ENCODE measurements at regions not wholly inside any gene's neighbourhood (a gene's known extent, or its start where the extent isn't known, plus 50 kb on each side); places are given as distances from the start of the nearest gene placed in this dataset.

DNA sequence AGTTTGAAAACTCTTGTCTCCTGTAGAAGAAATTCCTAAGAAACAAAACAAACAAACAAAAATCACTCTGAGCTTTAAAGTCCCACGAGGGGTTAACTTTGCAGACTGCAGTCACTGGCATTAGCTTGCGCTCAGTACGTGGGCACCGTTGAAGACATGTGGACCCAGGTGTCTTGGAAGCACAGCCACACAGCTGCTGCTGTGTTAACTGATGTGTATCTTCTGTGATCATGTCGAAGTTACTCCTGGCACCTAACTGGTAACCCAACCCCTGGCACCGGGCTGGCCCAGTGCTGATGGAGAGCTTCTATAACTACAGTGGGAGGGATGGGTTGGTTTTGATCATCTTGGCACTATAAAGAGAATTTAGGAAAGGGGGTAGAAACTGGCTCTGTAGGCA, 51.6 kb upstream of the FHL2 start:
- no peak for ATAC-seq (ENCODE audit: low read depth)
- H3K4me1 ChIP-seq (ENCODE audit: control insufficient read depth in 2 of 2, insufficient read depth in 2 of 2, low read length in 2 of 2), result no peaks in the 10 kb centered on the region
- H2AFZ ChIP-seq (ENCODE audit: insufficient read depth, low read depth, low read length, poor library complexity, severe bottlenecking), result no peak overlapping the region
- H3K4me3 ChIP-seq (ENCODE audit: control extremely low read depth in 1 of 5, extremely low read depth in 1 of 5, insufficient read depth in 1 of 5, low read depth in 2 of 5, low read length in 4 of 5), result no peak overlapping the region
- no peak overlapping the region for H3K27ac Mint-ChIP-seq
- H3K9ac ChIP-seq (ENCODE audit: low read length), result no peak overlapping the region
- no peaks in the 10 kb centered on the region for H3K4me1 Mint-ChIP-seq
- H3K9me3 ChIP-seq (ENCODE audit: control extremely low read depth in 1 of 3, control insufficient read depth in 2 of 3, insufficient read depth in 1 of 3, low read length in 2 of 3), result no peaks in the 10 kb centered on the region
- CTCF ChIA-PET, result interaction anchor here (1.0 kb wide), 1 partner anchor 21 kb away, joined by 3 read pairs; no protein-coding TSS in a partner anchor
- TF ChIP-seq CTCF (IDR thresholded peaks at IDR 0.05) (no peak), EZH2 (IDR thresholded peaks at IDR 0.05; ENCODE audit: borderline replicate concordance, insufficient read depth, low read depth, low read length, poor library complexity, severe bottlenecking) (no peak)
- no peaks in the 10 kb centered on the region for H3K36me3 ChIP-seq (replicated peaks in 1 of 2; ENCODE audit: control extremely low read depth in 1 of 2, control insufficient read depth in 1 of 2, extremely low read depth in 1 of 2, insufficient read depth in 2 of 2, low read length in 1 of 2)
- no peaks in the 10 kb centered on the region for H3K79me2 ChIP-seq (ENCODE audit: control insufficient read depth, insufficient read depth, low read length)
- no peak overlapping the region for H3K4me2 ChIP-seq (replicated peaks; ENCODE audit: low read depth, low read length, poor library complexity, severe bottlenecking)
- H3K9me3 Mint-ChIP-seq (ENCODE audit: insufficient read depth), result no peaks in the 10 kb centered on the region
- H3K4me3 Mint-ChIP-seq, result no peak overlapping the region
- DNase-seq, result no peak
- intact Hi-C loops (cut with micrococcal nuclease), result no loop called here
- H4K20me1 ChIP-seq (ENCODE audit: control insufficient read depth, insufficient read depth, low read length, poor library complexity, severe bottlenecking), result no peaks in the 10 kb centered on the region
- peaks cover 0 to 14% (median 0%) of the 10 kb centered on the region in 4 experiments for H3K27me3 ChIP-seq (replicated peaks in 1 of 4; ENCODE audit: control extremely low read depth in 1 of 4, control insufficient read depth in 3 of 4, insufficient read depth in 4 of 4, low read length in 3 of 4)
- POLR2A ChIA-PET, result no interaction called here
- WGBS (ENCODE audit: insufficient coverage), result 68% methylated on average over 6 of the region's 6 CpGs
- H3K27ac ChIP-seq (ENCODE audit: low read length in 2 of 2), result no peak overlapping the region
- peaks cover 29% of the 10 kb centered on the region for H3K27me3 Mint-ChIP-seq

DNA sequence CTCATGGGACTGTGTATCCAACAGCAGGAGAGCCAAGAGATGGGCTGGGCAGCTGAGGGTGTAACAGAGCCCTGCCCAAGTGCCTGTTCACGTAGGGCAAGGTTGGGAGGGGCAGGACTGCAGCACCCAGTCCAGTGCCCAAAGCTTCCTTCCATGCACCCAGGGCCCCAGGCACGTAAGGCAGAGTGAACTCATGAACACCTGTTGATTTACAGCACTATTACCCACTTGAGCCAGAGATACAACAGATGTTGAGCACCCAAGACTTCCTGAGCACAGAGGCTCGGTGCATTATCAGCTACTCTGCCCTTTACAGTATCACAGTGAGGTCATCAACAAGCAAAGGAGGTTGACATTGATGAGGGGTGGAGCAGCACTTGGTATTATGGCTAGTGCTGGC, 50.2 kb upstream of the FHL2 start:
- Histone ChIP-seq H3K27me3 (replicated peaks in 1 of 4; ENCODE audit: control extremely low read depth in 1 of 4, control insufficient read depth in 3 of 4, insufficient read depth in 4 of 4, low read length in 3 of 4) (peaks cover 0 to 14% (median 0%) of the 10 kb centered on the region in 4 experiments), H3K27ac (ENCODE audit: low read length in 2 of 2) (no peak overlapping the region), H3K79me2 (ENCODE audit: control insufficient read depth, insufficient read depth, low read length) (no peaks in the 10 kb centered on the region), H3K4me1 (ENCODE audit: control insufficient read depth in 2 of 2, insufficient read depth in 2 of 2, low read length in 2 of 2) (no peaks in the 10 kb centered on the region), H3K9me3 (ENCODE audit: control extremely low read depth in 1 of 3, control insufficient read depth in 2 of 3, insufficient read depth in 1 of 3, low read length in 2 of 3) (no peaks in the 10 kb centered on the region), H3K36me3 (replicated peaks in 1 of 2; ENCODE audit: control extremely low read depth in 1 of 2, control insufficient read depth in 1 of 2, extremely low read depth in 1 of 2, insufficient read depth in 2 of 2, low read length in 1 of 2) (no peaks in the 10 kb centered on the region), H3K9ac (ENCODE audit: low read length) (no peak overlapping the region), H3K4me2 (replicated peaks; ENCODE audit: low read depth, low read length, poor library complexity, severe bottlenecking) (no peak overlapping the region), H2AFZ (ENCODE audit: insufficient read depth, low read depth, low read length, poor library complexity, severe bottlenecking) (no peak overlapping the region), H4K20me1 (ENCODE audit: control insufficient read depth, insufficient read depth, low read length, poor library complexity, severe bottlenecking) (no peaks in the 10 kb centered on the region), H3K4me3 (ENCODE audit: control extremely low read depth in 1 of 5, extremely low read depth in 1 of 5, insufficient read depth in 1 of 5, low read depth in 2 of 5, low read length in 4 of 5) (no peak overlapping the region)
- H3K9me3 Mint-ChIP-seq (ENCODE audit: insufficient read depth), result no peaks in the 10 kb centered on the region
- ChIA-PET CTCF (interaction anchor here (0.6 kb wide), 1 partner anchor 783 kb away, joined by 3 read pairs; no protein-coding TSS in a partner anchor), POLR2A (no interaction called here)
- H3K27me3 Mint-ChIP-seq, result peaks cover 35% of the 10 kb centered on the region
- H3K27ac Mint-ChIP-seq, result no peak overlapping the region
- 48% methylated on average over 2 of the region's 3 CpGs for WGBS (ENCODE audit: insufficient coverage)
- H3K4me1 Mint-ChIP-seq, result no peaks in the 10 kb centered on the region
- no peak for ATAC-seq (ENCODE audit: low read depth)
- intact Hi-C loops (cut with micrococcal nuclease), result no loop called here
- no peak for TF ChIP-seq CTCF (IDR thresholded peaks at IDR 0.05)
- TF ChIP-seq EZH2 (IDR thresholded peaks at IDR 0.05; ENCODE audit: borderline replicate concordance, insufficient read depth, low read depth, low read length, poor library complexity, severe bottlenecking), result no peak
- no peak overlapping the region for H3K4me3 Mint-ChIP-seq
- no peak for DNase-seq
